ENCODE measurements at regions not wholly inside any gene's neighbourhood (a gene's known extent, or its start where the extent isn't known, plus 50 kb on each side); places are given as distances from the start of the nearest gene placed in this dataset.

- TF ChIP-seq POLR2AphosphoS5 (IDR thresholded peaks at IDR 0.05; ENCODE audit: low read depth, low read length) (no peak), SIN3A (IDR thresholded peaks at IDR 0.05; ENCODE audit: borderline replicate concordance, insufficient read depth, low read length) (no peak), TAF1 (IDR thresholded peaks at IDR 0.05; ENCODE audit: borderline replicate concordance, insufficient read depth, low read length) (no peak), REST (IDR thresholded peaks at IDR 0.05; ENCODE audit: insufficient read depth in 1 of 2, low read depth in 2 of 2, low read length in 2 of 2) (no peak), FOXP2 (optimal IDR thresholded peaks at IDR 0.05; ENCODE audit: borderline replicate concordance, extremely low read depth, extremely low read length, insufficient read depth) (no peak)
Measured at GRCh38 chr2:21356086-21356856, 232.5 kb downstream of the TDRD15 start.

Data from PFSK-1 (cell line).